ENCODE measurements at regions not wholly inside any gene's neighbourhood (a gene's known extent, or its start where the extent isn't known, plus 50 kb on each side); places are given as distances from the start of the nearest gene placed in this dataset.

DNA sequence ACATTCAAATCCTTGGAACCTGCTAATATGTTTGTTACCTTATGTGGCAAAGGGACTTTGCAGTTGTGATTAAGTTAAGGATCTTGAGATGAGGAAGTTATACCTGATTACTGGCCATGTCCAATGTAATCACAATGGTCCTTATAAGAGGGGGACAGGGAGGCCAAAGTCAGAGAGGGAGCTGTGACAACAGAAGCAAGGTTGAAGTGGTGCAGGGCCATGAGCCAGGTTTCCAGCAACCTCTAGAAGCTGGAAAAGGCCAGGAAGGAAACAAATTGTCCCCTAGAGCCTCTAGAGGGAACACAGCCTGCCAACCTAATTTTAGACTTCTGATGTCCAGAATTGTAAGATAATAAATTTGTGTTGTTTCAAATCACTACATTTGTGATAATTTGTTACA lies 334.7 kb upstream of the DACH1 start:
- FAIRE-seq, result no peak

GRCh38 chr13:72199640-72200039 lies 332.6 kb upstream of the DACH1 start:
- Histone ChIP-seq H3K27me3 (ENCODE audit: control insufficient read depth in 3 of 3, insufficient read depth in 3 of 3, low read length in 3 of 3) (no peaks in the 10 kb centered on the region), H3K4me1 (ENCODE audit: control insufficient read depth in 3 of 3, insufficient read depth in 2 of 3, low read depth in 1 of 3, low read length in 2 of 3) (no peaks in the 10 kb centered on the region), H3K9me3 (ENCODE audit: control insufficient read depth in 2 of 2, insufficient read depth in 1 of 2, low read depth in 1 of 2, low read length in 1 of 2) (no peaks in the 10 kb centered on the region), H3K27ac (ENCODE audit: low read depth in 1 of 3, low read length in 2 of 3) (no peak overlapping the region), H3K36me3 (ENCODE audit: control insufficient read depth in 3 of 3, insufficient read depth in 2 of 3, low read depth in 1 of 3, low read length in 3 of 3) (no peaks in the 10 kb centered on the region), H3K4me3 (ENCODE audit: low read depth in 1 of 3, low read length in 3 of 3) (no peak overlapping the region)
- FAIRE-seq (no peak), DNase-seq (no peak)
- 45% methylated on average over 2 of the region's 2 CpGs for WGBS, 3 donors

More for the DNA sequence above, 334.7 kb upstream of the DACH1 start:
- Histone ChIP-seq H3K4me3 (ENCODE audit: low read depth in 1 of 3, low read length in 3 of 3) (no peak overlapping the region), H3K9me3 (ENCODE audit: control insufficient read depth in 2 of 2, insufficient read depth in 1 of 2, low read depth in 1 of 2, low read length in 1 of 2) (no peaks in the 10 kb centered on the region), H3K27ac (ENCODE audit: low read depth in 1 of 3, low read length in 2 of 3) (no peak overlapping the region), H3K4me1 (ENCODE audit: control insufficient read depth in 3 of 3, insufficient read depth in 2 of 3, low read depth in 1 of 3, low read length in 2 of 3) (no peaks in the 10 kb centered on the region), H3K27me3 (ENCODE audit: control insufficient read depth in 3 of 3, insufficient read depth in 3 of 3, low read length in 3 of 3) (no peaks in the 10 kb centered on the region), H3K36me3 (ENCODE audit: control insufficient read depth in 3 of 3, insufficient read depth in 2 of 3, low read depth in 1 of 3, low read length in 3 of 3) (no peaks in the 10 kb centered on the region)
- DNase-seq, result no peak

DNA sequence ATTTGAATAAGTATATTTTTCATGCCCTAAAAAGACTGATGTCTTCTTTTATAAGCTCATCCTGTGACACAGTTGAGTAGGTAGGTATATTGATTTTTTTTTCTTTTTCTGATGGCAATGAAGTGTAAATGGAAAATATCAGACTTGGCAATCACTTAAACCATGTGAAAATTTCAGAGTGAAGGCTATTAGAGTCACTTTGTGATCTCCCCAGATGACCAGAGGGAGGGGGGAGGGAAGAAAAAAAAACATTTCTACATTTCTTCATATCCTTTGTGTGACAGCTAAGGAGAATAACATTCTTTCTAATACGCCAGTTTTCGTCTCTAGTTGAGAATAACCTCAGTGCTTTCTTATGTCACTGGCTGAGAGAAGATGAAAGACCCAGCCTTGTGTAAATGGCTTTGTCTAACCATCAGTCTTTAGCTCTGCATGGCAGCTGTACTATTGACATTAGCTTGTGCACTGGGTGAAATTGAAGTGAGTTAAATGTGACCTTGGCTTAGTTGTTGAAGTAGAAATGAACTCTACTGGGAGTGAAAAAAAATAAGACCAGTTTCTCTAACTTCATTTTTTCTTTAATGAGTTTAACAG lies 332.1 kb upstream of the DACH1 start:
- WGBS, 3 donors, result 72 to 80% (median 74%) methylated on average over 2 of the region's 2 CpGs
- no peaks in the 10 kb centered on the region for H3K4me1 ChIP-seq (ENCODE audit: control insufficient read depth in 3 of 3, insufficient read depth in 2 of 3, low read depth in 1 of 3, low read length in 2 of 3)
- H3K36me3 ChIP-seq (ENCODE audit: control insufficient read depth in 3 of 3, insufficient read depth in 2 of 3, low read depth in 1 of 3, low read length in 3 of 3), result no peaks in the 10 kb centered on the region
- H3K4me3 ChIP-seq (ENCODE audit: low read depth in 1 of 3, low read length in 3 of 3), result no peak overlapping the region
- DNase-seq, result no peak
- FAIRE-seq, result no peak
- H3K27me3 ChIP-seq (ENCODE audit: control insufficient read depth in 3 of 3, insufficient read depth in 3 of 3, low read length in 3 of 3), result no peaks in the 10 kb centered on the region
- H3K9me3 ChIP-seq (ENCODE audit: control insufficient read depth in 2 of 2, insufficient read depth in 1 of 2, low read depth in 1 of 2, low read length in 1 of 2), result no peaks in the 10 kb centered on the region
- no peak overlapping the region for H3K27ac ChIP-seq (ENCODE audit: low read depth in 1 of 3, low read length in 2 of 3)

GRCh38 chr13:72198042-72198441 lies 331.0 kb upstream of the DACH1 start:
- no peak for FAIRE-seq
- Histone ChIP-seq H3K4me3 (ENCODE audit: low read depth in 1 of 3, low read length in 3 of 3) (no peak overlapping the region), H3K27me3 (ENCODE audit: control insufficient read depth in 3 of 3, insufficient read depth in 3 of 3, low read length in 3 of 3) (no peaks in the 10 kb centered on the region), H3K27ac (ENCODE audit: low read depth in 1 of 3, low read length in 2 of 3) (no peak overlapping the region), H3K36me3 (ENCODE audit: control insufficient read depth in 3 of 3, insufficient read depth in 2 of 3, low read depth in 1 of 3, low read length in 3 of 3) (no peaks in the 10 kb centered on the region), H3K9me3 (ENCODE audit: control insufficient read depth in 2 of 2, insufficient read depth in 1 of 2, low read depth in 1 of 2, low read length in 1 of 2) (no peaks in the 10 kb centered on the region), H3K4me1 (ENCODE audit: control insufficient read depth in 3 of 3, insufficient read depth in 2 of 3, low read depth in 1 of 3, low read length in 2 of 3) (no peaks in the 10 kb centered on the region)
- DNase-seq, result no peak
- WGBS, 3 donors, result 65 to 77% (median 67%) methylated on average over 3 of the region's 3 CpGs

GRCh38 chr13:72195044-72195704 lies 328.2 kb upstream of the DACH1 start:
- FAIRE-seq, result no peak

DNA sequence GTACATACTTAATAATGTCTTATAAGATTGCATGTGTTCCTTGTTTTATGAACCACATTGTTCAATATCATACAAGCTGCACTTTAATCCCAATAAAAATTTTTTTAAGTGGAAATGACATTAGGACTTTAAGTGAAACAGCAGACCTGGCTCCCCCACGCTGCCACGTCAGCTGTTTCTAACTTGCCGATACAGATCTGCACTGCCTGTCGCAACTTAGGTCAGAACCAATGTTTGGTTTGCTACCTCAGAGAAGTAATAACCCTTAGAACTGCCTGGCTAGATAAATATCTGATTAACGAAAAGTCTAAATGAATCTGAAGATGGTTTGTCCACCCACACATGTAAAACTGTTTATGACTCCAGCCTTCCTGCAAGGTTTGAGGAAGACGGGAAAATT lies 327.5 kb upstream of the DACH1 start:
- no peaks in the 10 kb centered on the region for H3K4me1 ChIP-seq (ENCODE audit: control insufficient read depth in 3 of 3, insufficient read depth in 2 of 3, low read depth in 1 of 3, low read length in 2 of 3)
- H3K9me3 ChIP-seq (ENCODE audit: control insufficient read depth in 2 of 2, insufficient read depth in 1 of 2, low read depth in 1 of 2, low read length in 1 of 2), result no peaks in the 10 kb centered on the region
- DNase-seq, result peak; percentile 34 to 48
- no peak for FAIRE-seq
- H3K27me3 ChIP-seq (ENCODE audit: control insufficient read depth in 3 of 3, insufficient read depth in 3 of 3, low read length in 3 of 3), result no peaks in the 10 kb centered on the region
- H3K27ac ChIP-seq (ENCODE audit: low read depth in 1 of 3, low read length in 2 of 3), result no peak overlapping the region
- H3K36me3 ChIP-seq (ENCODE audit: control insufficient read depth in 3 of 3, insufficient read depth in 2 of 3, low read depth in 1 of 3, low read length in 3 of 3), result no peaks in the 10 kb centered on the region
- H3K4me3 ChIP-seq (ENCODE audit: low read depth in 1 of 3, low read length in 3 of 3), result no peak overlapping the region
- WGBS, 3 donors, result 10 to 57% (median 34%) methylated on average over 6 of the region's 6 CpGs

More at GRCh38 chr13:72195044-72195704, 328.2 kb upstream of the DACH1 start:
- no peaks in the 10 kb centered on the region for H3K36me3 ChIP-seq (ENCODE audit: control insufficient read depth in 3 of 3, insufficient read depth in 2 of 3, low read depth in 1 of 3, low read length in 3 of 3)
- no peaks in the 10 kb centered on the region for H3K4me1 ChIP-seq (ENCODE audit: control insufficient read depth in 3 of 3, insufficient read depth in 2 of 3, low read depth in 1 of 3, low read length in 2 of 3)
- no peaks in the 10 kb centered on the region for H3K27me3 ChIP-seq (ENCODE audit: control insufficient read depth in 3 of 3, insufficient read depth in 3 of 3, low read length in 3 of 3)
- H3K4me3 ChIP-seq (ENCODE audit: low read depth in 1 of 3, low read length in 3 of 3), result no peak overlapping the region
- DNase-seq, result no peak
- no peaks in the 10 kb centered on the region for H3K9me3 ChIP-seq (ENCODE audit: control insufficient read depth in 2 of 2, insufficient read depth in 1 of 2, low read depth in 1 of 2, low read length in 1 of 2)
- WGBS, 3 donors, result 36 to 68% (median 42%) methylated on average over 3 of the region's 3 CpGs
- H3K27ac ChIP-seq (ENCODE audit: low read depth in 1 of 3, low read length in 2 of 3), result no peak overlapping the region

GRCh38 chr13:72186730-72187422 lies 319.9 kb upstream of the DACH1 start:
- DNase-seq (no peak), FAIRE-seq (no peak)
- Histone ChIP-seq H3K4me3 (ENCODE audit: low read depth in 1 of 3, low read length in 3 of 3) (no peak overlapping the region), H3K4me1 (ENCODE audit: control insufficient read depth in 3 of 3, insufficient read depth in 2 of 3, low read depth in 1 of 3, low read length in 2 of 3) (no peaks in the 10 kb centered on the region), H3K27me3 (ENCODE audit: control insufficient read depth in 3 of 3, insufficient read depth in 3 of 3, low read length in 3 of 3) (no peaks in the 10 kb centered on the region), H3K9me3 (ENCODE audit: control insufficient read depth in 2 of 2, insufficient read depth in 1 of 2, low read depth in 1 of 2, low read length in 1 of 2) (no peaks in the 10 kb centered on the region), H3K27ac (ENCODE audit: low read depth in 1 of 3, low read length in 2 of 3) (no peak overlapping the region), H3K36me3 (ENCODE audit: control insufficient read depth in 3 of 3, insufficient read depth in 2 of 3, low read depth in 1 of 3, low read length in 3 of 3) (no peaks in the 10 kb centered on the region)
- WGBS, 3 donors, result 38 to 53% (median 43%) methylated on average over 6 to 7 of the region's 7 CpGs

- FAIRE-seq, result no peak
Measured at GRCh38 chr13:72185776-72186175, 318.8 kb upstream of the DACH1 start.

More at GRCh38 chr13:72185776-72186175, 318.8 kb upstream of the DACH1 start:
- no peaks in the 10 kb centered on the region for H3K36me3 ChIP-seq (ENCODE audit: control insufficient read depth in 3 of 3, insufficient read depth in 2 of 3, low read depth in 1 of 3, low read length in 3 of 3)
- H3K4me1 ChIP-seq (ENCODE audit: control insufficient read depth in 3 of 3, insufficient read depth in 2 of 3, low read depth in 1 of 3, low read length in 2 of 3), result no peaks in the 10 kb centered on the region
- no peaks in the 10 kb centered on the region for H3K9me3 ChIP-seq (ENCODE audit: control insufficient read depth in 2 of 2, insufficient read depth in 1 of 2, low read depth in 1 of 2, low read length in 1 of 2)
- H3K4me3 ChIP-seq (ENCODE audit: low read depth in 1 of 3, low read length in 3 of 3), result no peak overlapping the region
- H3K27ac ChIP-seq (ENCODE audit: low read depth in 1 of 3, low read length in 2 of 3), result no peak overlapping the region
- DNase-seq, result no peak
- no peaks in the 10 kb centered on the region for H3K27me3 ChIP-seq (ENCODE audit: control insufficient read depth in 3 of 3, insufficient read depth in 3 of 3, low read length in 3 of 3)

Data from small intestine (tissue), 7 donors.